Jurkat, Clone E6-1 (cell line): ENCODE measurements at regions not wholly inside any gene's neighbourhood (a gene's known extent, or its start where the extent isn't known, plus 50 kb on each side); places are given as distances from the start of the nearest gene placed in this dataset.
"Not testable (repeated sequence)": the region's sequence is repeated elsewhere in the genome, so short reads cannot be mapped to it uniquely, and the experiment has no call there.

Experiments used
- DNase-seq: peaks from one replicate; pipeline ENCODE4 v3.0.0-alpha.2; 2011; ENCODE audit warnings: low read depth, low spot score
- H3K4me3 ChIP-seq: 2 replicates; pipeline ENCODE4 v1.5.1; 2011; ENCODE audit warnings: mild to moderate bottlenecking, low read length, control low read depth, moderate library complexity

DNA sequence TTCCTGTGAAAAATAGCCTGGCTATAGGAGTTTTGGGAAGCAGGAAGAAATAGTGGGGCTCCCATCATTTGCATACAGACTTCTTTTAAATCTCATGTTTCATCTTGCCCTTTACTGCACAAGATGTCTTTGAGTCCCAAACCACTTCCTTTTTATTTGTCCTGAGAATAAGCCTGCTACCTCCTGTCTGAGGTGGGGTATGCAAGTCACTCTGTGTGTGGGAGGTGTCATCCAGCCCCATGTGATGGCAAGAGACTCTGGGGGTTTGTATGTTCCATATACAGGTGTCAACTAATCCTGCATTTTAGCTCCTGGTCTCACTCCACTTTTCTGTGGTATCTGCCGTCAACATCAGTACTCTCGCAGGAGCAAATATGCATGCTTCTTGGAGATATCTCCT lies 102.0 kb downstream of the OTOL1 start:
- H3K4me3 ChIP-seq: no peak overlapping the region
- DNase-seq: no peak

DNA sequence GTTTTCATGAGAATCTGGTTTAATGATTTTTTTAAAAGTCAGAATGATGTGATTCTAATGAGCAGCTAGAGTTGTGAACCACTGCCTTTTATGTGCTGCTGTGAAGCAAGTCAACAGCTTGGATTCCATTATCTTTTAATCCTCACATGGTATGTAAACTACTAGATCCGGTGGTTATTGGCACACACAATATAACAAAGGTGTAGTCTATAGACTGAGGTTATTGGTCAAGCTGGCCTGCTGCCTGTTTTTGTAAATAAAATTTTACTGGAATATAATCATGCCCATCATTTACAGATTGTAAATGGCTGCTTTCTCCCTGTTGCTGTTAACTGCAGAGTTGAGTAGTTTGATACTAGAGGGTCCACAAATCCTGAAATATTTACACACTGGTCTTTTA lies 103.1 kb downstream of the OTOL1 start:
- H3K4me3 ChIP-seq: no peak overlapping the region
- no peak for DNase-seq

DNA sequence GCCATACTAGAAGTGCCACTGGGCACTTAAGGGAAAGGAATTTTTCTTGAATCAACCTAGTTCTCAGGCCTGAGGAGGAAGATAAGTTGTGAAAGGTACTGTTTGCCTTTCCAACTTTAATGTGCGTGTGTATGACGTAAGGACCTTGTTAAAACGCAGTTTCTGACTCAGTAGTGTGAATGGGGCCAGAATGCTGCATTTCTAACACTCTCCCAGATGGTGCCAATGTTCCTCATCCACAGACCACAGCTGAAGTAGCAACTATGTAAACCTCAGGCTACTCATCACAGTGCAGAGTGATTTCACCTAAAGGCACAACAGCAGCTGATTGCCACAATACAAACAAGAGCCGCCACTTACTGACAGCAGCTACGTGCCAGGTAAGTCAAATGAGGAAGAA lies 103.6 kb downstream of the OTOL1 start:
- no peak overlapping the region for H3K4me3 ChIP-seq
- no peak for DNase-seq

DNA sequence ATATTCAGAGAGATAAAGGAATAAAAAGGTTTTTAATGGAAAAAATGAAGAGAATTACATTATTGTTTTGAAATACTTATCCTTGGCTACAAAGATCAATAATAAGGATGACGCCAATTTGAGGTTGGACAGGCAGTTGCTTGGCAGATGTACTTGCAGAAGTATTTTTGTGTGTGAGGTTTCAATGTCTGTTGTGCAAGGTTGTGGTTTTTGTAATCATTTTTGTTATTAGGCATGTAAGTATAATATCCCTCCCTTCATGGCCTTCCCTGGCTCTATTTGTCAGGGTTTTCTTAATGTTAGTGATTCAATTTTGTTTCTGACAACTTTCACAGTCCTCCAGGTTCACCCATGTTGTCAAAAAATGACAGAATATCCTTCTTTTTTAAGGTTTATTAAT lies 105.9 kb downstream of the OTOL1 start:
- no peak for DNase-seq
- no peak overlapping the region for H3K4me3 ChIP-seq

DNA sequence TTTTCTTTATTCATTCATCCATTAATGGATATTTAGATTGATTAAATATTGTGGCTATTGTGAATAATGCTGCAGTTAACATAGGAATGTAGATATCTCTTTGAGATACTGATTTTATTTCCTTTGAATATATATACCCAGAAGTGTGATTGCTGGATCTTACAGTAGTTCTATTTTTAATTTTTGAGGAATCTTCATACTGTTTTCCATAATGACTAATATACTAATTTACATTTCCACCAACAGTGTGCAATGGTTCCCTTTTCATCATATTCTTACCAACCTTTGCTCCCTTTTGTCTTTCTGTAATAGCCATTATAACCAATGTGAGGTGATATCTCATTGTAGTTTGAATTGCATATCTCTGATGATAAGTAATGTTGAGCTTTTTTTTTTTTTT lies 106.3 kb downstream of the OTOL1 start:
- no peak for DNase-seq
- no peak overlapping the region for H3K4me3 ChIP-seq

DNA sequence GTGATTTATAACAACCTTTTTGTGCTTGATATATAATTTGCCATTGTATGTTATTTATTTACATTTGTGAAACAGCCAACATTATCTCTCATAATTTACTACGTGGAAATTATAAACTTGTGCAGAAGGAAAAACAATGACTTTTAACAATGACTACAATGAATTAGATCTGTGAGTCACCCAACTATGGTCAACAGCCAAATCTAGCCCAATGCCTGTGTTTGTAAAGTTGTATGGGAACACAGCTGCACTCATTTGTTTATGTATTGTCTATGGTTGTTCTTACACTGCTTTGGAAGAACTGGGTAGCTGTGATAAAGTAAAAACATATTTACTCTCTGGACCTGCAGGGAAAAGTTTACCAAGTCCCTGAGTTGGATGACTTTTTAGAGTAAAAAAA lies 110.4 kb downstream of the OTOL1 start:
- no peak for DNase-seq
- no peak overlapping the region for H3K4me3 ChIP-seq

DNA sequence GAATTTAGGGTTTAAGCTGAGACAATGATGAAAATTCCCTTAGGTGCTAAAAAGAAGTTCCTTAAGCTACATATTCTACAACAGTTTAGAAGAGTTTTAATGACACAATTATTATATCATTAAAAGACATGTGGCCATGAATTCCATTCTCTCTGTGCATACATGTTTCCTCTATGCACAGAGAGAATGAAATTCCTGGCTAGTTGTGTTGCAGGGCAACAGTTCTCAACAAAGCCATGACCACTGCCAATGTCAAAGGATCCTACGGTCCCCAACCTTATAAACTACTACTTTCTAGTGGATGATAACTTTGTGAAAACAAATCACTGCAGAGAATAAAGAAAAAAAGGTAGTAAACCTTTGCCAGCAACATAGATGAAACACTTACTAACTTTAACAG lies 122.7 kb downstream of the OTOL1 start:
- H3K4me3 ChIP-seq: no peak overlapping the region
- DNase-seq: no peak

DNA sequence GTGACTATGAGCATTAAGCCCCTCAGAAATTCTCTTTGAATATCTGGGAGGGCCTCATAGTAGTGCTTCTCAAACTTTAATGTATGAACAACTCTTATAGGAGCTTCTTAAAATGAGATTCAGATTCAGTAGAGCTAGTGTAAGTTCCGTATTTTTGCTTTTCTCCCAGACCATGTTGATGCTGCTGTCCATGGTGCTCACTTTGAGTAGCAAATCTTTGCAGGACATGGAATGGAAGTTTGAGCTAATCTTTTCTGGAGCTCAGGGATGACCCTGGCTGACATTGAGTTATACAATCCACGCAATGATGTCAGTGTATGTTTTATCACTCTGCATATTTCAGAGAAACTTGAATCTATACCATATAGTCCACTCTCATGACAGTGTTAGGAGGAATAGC lies 134.2 kb downstream of the OTOL1 start:
- no peak overlapping the region for H3K4me3 ChIP-seq
- no peak for DNase-seq

DNA sequence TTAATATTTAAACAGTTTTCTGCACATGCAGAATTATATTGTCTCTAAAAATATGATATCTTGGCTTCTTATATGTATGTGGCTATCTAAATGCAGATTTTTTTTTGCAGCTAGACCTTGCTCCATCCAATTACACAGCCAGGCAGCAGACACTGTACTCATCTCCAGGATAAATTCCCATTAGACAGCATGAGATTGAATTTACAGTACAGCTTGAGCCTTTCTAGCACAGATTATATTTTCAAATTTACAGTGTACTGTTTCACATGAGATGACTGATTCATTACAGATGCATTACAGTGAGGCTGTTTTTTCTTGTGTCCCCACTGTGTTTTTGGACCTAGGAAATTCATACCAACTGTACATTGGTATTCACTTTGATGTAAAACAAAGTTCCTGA lies 134.9 kb downstream of the OTOL1 start:
- no peak for DNase-seq
- H3K4me3 ChIP-seq: no peak overlapping the region

DNA sequence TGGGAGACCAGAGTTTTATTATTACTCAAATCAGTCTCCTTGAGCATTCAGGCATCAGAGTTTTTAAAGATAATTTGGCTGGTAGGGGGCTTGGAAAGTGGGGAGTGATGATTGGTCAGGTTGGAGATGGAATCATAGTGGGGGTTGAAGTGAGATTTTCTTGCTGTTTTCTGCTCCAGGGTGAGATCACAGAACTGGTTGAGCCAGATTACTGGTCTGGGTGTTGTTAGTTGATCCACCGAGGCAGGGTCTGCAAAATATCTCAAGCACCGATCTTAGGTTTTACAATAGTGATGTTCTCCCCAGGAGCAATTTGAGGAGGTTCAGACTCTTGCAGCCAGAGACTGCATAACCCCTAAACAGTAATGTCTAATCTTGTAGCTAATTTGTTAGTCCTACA lies 141.0 kb downstream of the OTOL1 start:
- DNase-seq: no peak
- no peak overlapping the region for H3K4me3 ChIP-seq

DNA sequence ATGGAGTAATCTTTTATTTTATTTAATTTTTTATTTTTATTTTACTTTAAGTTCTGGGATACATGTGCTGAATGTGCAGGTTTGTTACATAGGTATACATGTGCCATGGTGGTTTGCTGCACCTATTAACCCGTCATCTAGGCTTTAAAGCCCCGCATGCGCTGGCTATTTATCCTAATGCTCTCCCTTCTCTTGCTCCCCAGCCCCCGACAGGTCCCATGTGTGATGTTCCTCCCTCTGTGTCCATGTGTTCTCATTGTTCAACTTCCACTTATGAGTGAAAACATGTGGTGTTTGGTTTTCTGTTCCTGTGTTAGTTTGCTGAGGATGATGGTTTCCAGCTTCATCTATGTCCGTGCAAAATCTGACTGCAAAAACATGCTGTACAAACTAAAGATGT lies 142.5 kb downstream of the OTOL1 start:
- DNase-seq: not testable (repeated sequence)

DNA sequence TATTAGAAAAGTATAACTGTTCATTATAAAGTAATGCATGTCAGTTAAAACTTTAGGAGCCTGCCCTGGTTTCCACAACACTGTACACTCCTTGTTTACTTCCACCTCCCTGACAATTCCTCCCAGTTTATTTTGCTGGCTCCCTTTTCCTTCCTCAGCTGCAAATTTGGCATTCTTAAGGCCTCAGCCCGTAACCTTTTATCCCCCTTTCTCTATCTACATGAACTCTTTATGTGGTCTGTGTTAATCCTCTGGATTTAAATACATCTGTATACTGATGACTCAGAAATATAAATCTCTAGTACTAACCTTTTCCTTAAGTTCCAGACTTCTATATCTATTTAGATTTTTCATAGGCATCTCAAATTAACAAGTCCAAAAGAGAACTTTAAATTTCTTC lies 143.6 kb downstream of the OTOL1 start:
- DNase-seq: no peak

More for the DNA sequence above, 142.5 kb downstream of the OTOL1 start:
- H3K4me3 ChIP-seq: not testable (repeated sequence)

DNA sequence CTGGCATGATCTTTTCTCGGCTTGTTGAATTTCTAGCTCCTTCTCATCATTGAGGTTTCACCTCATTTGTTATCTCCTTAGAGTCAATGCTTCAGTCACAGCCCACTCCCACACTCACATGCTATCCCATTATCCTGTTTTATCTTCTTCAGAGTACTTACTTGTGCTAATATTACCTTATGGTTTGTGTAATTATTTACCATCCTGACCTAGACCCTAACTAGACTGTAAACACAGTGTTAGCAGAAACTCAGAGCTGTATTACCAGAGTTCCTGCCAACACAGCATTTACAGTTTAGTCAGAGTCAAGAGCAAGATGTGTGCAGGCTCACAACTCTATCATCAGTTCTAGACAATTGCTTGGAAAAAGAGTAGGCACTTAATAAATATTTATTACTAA lies 144.7 kb downstream of the OTOL1 start:
- no peak overlapping the region for H3K4me3 ChIP-seq
- DNase-seq: no peak

More for the DNA sequence above, 143.6 kb downstream of the OTOL1 start:
- no peak overlapping the region for H3K4me3 ChIP-seq

DNA sequence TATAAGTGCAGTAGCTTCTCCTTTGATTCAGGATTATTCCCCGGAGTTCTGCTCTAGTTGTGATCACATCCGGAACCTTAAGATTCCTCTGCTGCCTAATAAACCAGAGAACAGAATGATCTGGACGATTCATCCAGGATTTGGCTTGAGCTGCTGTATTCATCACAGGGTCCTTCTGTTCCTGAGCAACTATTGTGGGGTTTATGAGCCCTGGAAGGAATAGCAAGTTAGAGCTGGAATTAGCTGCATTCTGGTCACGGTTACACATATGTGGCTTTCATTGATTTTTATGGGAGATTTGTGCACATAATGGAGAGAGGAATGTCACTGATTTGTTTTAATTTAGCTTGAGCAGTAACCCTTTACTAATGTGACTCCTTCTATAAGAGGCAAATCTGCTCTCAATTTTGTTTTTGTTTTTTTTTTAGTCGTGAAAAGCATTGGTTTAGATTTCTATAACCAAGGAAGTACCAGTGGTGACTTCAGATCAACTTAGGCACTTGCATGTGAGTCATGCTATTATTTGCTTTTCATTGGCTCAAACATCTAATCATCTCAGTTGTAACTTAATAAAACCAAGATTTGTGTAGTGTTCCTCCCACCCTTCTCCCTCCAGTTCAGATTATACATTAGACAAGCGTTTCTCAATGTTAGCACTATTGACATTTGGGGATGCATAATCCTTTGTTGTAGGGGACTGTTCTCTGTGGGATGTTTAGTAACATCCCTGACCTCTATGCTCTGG lies 148.5 kb downstream of the OTOL1 start:
- H3K4me3 ChIP-seq: no peak overlapping the region
- DNase-seq: no peak

DNA sequence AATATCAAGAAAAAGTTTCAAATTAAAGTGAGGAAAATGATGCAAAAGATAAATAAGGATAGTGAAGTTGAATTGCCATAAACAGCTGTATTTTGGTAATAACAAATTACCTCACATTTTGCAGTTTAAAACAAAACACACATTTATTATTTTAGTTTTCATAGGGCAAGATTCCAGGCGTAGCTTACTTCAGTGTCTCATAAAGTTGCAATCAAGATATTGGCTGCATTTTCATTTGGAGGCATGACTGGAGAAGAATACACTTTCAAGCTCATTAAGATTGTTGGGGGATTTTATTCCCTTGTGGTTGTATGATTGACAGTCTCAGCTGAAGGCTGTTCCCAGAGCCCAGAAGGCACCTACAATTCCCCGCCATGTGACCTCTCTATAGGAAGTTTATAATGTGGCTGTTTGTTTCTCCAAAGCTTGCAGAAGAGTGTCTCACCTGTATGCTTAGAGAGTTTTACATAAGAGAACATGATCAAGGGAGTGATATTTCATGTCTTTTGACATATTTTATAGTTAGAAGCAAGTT lies 151.4 kb downstream of the OTOL1 start:
- H3K4me3 ChIP-seq: no peak overlapping the region
- no peak for DNase-seq

DNA sequence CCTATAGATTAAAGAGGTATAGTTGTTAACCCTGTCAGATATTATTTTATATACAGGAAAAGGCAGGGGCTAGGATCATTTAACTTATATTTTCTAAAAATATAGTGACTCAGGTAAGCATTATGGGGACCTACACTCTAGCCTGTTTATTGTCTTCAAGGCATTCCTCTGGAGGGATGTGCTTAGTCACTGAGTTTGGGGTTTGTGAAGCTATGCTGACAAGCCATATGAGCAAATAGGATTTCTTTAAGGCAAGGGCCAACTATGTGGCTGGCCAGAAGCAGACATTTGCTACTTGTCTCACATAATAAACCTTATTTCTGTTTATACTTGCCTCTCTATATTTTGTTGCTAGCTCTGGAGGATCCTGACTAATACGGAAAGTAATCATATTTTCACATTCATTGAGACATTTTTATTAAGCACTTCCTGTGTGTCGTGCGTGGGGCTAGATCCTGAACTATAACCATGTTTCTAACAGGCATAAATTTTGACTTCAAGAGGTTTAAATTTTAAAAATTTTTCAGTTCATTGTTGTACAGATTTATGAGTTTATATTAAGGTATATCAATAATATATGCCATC lies 153.4 kb downstream of the OTOL1 start:
- no peak for DNase-seq

DNA sequence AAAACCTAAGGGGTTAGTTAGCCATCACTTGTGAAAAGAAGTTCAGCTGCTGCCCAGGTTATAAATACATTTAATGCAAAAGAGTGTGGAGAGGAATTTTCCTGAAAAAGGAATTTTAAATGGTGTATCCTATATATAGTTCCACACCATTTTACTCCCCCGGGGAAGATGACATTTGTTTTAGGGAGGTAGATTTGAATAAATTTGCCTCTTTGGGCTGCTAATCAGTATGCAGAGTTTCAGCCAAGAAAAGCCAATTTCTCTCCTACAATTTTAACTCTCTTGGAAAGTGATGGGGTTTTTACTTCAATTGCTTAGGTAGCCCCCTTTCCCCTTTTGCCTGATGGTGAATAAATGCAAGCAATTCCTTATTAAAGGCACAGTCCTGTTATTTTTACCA lies 161.2 kb downstream of the OTOL1 start:
- DNase-seq: no peak
- H3K4me3 ChIP-seq: no peak overlapping the region

More for the DNA sequence above, 153.4 kb downstream of the OTOL1 start:
- no peak overlapping the region for H3K4me3 ChIP-seq

DNA sequence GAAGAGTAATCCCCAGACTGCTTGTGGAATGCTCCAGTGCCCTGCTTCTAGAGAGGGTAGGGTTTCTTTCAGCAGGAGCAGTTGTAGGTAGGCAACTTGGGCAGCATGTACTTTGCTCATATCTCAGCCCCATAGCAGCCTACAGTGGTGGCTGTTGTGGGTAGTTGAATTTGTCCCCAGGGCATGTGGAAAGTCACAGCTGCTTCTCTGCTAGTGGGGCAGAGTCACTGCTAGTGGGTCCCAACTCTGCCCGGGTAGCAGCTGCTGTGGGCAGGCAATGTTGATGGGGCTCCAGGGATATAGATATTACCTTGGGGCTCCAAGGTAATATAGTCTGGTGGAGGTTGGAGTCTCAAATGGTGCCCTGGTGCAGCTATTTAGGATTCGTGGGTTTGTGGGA lies 174.5 kb downstream of the OTOL1 start:
- no peak for DNase-seq
- no peak overlapping the region for H3K4me3 ChIP-seq

DNA sequence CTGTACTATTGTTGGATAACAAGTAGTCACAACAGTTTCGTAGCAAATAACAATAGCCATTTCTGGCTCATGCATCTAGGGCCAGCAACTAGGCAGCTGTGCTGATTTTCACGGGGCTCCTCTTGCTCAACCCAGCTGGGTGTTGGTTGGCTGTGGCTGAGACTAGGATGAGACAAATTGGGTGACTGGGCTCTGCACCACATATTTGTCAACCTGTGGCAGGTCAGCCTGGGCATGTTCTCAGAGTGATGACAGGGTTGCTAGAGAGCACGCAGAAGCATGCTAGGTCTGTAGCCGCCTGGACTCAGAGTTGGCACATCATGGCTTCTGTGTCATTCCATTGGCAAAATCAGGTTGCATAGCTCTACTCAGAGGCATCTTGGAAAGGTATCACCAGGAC lies 175.9 kb downstream of the OTOL1 start:
- H3K4me3 ChIP-seq: no peak overlapping the region
- no peak for DNase-seq

DNA sequence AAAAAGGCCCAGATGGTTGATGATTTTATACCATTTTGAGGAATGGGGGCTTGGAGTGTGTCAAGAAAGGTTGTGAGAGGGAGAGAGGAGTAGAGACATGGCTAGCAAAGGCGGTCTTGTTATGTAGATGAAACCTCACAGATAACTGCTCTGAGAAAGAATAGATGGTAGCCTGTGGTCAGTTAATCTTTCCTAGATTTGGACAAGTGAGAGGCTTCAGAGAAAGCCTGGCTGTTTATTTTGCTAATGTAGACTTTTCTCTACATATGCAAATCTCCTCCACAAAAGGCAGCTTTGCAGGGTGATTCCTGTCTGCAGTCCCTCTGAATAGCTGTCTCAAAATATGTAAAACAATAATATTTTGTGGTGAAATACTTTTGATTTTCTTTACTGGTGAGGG lies 177.3 kb downstream of the OTOL1 start:
- no peak for DNase-seq
- no peak overlapping the region for H3K4me3 ChIP-seq

DNA sequence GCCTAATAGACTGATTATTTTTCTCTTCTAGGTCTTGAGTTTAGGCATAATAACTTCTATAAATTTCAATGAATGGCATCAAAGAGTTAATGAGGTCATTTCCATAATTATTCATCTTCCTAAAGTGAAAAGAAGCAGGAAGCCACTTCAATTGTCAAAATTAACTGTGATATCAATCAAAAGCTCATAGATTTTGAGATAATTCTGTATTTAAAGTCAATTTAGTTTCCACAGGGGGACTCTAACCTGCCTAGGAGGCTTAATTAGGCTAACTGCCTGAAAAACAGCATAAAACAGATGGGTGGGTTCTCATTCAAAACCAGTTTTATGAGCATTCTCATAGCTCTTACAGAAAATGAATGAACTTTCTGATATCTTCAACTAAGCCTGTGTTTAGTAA lies 177.8 kb downstream of the OTOL1 start:
- no peak overlapping the region for H3K4me3 ChIP-seq
- DNase-seq: no peak
